ENCODE measurements at regions not wholly inside any gene's neighbourhood (a gene's known extent, or its start where the extent isn't known, plus 50 kb on each side); places are given as distances from the start of the nearest gene placed in this dataset.
A peak's percentile ranks its signal among the peaks of the same experiment; 100 is the strongest.
"Not testable (repeated sequence)": the region's sequence is repeated elsewhere in the genome, so short reads cannot be mapped to it uniquely, and the experiment has no call there.

DNA sequence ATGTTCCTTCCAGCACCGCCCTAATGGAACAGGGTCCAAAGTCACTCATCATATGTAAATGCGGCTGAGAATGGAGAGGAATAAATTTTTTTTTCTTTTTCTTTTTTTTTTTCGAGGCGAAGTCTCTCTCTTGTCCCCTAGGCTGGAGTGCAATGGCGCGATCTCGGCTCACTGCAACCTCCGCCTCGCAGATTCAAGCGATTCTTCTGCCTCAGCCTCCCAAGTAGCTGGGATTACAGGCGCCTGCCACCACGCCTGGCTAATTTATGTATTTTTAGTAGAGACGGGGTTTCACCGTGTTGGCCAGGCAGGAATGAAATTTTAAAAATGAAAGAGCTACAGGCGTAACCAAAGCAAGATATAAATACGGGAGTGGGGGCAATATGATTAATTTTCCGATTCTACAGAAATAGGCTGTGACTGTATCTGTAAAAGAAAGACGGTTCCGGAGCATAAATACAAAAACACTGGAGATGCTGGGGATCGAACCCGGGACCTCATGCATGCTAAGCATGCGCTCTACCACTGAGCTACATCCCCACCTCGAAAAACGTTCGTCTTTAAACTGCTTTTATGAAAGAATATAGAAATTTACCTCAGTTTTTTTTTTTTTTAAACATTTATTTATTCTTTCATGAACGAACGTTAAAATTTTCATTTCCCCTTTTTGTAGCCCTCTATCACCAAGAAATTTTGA lies 132.2 kb downstream of the GPX5 start:
- peak in 30 of 56 donors; percentile 3 to 79 (median 26) for DNase-seq

DNA sequence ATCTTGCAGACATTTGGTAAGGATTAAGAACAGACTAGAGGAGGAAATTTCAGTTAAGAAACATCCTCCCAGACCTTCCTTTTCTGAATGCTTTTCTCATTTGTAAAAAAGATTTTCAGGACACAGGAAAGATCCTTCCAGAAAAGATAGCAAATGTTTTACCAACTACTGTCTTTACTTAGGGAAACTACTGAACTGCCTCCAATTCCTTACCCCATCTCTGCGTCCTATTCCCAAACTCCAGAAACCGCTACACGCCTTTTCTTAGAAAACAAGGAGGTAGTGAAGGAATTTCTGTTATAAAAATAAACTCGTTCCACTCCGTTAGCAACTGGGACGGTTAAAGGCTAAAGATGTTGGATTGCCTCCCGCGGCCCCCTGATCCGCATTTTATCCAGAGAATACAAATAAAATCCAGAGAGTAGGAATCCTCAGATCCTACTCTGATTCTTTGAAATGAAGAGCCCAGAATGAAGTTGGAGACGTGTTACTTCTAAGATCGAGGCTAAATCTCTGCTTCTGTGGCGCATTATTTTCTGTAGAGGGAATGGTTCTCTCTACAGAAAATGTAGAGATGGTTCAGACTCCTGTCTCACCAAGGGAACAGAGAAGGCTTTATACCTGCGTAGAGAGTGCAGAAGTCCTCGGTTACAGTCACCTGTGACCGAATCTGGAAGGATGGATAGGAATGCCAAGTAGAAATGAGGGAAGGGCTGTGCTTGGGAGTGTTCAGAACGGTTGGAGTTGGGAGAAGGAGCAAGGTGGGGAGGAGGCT lies 133.0 kb downstream of the GPX5 start:
- DNase-seq: peak in 14 of 56 donors; percentile 2 to 31 (median 11)

DNA sequence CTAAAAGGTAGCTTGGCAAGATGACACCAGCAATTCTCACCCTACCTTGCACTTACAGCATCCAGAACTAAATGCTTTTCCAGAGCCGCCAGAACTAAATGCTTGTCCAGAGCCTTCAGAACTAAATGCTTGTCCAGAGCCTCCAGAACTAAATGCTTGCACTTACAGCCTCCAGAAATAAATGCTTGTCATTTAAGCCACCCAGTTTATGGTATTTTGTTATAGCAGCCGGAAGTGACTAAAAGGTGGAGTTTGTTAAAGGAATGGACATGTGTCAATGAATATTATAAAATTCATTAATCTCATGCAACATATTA lies 133.5 kb downstream of the GPX5 start:
- DNase-seq: no peak

DNA sequence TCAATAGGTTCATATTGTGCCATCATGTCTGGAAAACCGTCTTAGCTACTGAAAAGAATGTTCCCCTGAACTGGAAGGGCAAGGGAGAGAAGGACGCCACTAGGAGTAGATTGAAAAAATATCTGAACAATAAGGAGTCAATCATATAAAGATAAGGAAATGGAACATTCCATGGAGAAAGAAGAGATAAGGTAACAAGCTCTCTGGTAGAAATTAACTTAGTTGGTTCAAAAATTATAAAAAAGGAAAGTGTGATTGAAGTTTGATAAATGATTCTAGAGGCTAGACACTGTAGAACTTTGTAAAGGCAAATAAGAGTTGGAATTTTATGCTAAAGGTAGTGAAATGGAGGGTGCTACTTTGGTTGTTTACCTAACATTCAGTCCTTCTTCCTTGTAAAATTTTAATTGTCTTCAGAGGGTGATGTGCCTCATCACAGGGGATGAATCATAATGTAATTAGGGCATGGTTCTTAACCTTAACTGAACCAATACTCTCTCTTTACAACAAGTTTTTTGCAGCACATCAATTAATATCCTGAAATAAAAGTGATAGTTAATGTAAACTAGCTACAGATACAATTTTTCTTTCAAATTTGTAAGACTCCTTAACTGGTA lies 135.5 kb downstream of the GPX5 start:
- no peak for DNase-seq

DNA sequence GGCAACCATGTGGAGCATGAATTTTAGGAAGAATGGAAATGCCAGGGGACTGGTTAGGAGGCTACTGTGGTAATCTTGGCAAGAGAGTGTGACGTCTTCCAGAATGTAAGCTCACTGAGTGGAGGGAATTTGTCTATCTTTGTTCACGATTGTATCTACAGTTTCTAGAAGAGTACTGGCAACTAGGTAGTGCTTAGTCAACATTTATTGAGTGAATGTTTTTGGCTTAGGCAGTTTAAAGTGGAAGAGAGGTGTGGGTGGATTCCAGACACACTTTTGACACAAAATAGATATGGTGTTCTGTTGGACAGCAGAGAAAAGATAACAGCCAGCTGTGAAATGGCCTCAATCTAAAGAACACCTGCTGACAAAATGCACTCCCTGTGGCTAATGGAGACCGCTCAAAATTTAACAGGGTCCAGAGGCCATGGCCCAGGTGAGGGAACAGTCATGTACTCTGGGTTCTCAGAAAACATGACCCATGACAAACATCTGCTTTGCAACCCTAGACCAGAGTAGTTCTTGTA lies 139.3 kb downstream of the GPX5 start:
- DNase-seq: no peak

DNA sequence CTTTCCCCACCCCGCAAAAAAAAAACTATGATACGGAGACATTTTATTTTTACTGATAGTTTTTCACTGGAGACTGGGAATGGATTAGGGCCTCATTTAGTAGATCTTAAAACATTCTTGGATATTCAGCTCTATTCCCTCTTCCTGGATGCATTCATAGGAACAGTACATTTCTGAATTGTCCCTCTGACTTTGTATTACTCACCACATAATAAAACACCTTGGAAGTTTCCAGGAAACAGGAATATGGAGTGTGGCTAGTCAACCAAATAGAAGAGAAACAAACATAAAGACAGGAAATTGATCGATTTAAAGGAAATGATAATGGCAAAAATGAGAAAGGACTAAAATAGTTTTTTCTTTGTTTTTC lies 147.7 kb downstream of the GPX5 start:
- no peak for DNase-seq

DNA sequence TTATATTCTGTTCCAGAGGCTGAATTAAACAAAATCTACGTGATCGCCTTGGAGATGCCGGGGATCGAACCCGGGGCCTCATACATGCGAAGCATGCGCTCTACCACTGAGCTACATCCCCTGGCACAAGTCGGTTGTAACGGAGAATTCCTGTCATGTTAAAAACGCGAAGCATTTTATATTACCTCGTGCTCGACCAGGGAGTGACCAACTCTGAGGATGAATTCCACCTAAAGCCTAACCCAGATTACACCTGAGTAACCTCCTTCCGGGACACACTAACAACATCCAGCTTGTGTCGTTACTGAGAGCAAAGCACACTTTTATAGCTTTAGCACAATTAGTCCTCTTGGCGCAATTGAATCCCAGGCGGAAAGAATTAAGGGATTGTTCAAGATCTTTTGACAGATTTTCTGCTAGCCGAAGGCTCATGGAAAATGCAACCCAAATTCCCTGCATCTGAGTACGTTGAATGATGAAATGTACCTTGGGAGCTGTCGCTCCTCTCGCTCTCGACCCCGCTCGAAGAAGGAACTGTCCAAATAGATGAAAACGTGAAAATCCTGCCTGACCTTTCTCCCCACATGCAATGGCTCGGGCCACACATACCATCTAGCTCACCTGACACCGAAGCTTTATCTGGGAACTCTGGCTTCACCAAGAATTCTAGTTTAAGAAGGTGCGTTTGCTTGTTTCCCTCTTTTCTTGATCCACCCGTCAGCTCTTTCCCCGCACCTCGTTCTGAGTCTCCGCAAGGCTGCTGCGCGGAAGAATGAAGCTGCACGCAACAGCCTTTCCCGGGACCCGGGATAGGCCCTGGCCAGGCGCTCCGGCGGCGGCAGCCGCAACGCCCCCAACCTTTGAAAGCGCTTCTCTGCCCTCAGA lies 148.3 kb downstream of the GPX5 start:
- peak in 37 of 56 donors; percentile 1 to 84 (median 39) for DNase-seq

DNA sequence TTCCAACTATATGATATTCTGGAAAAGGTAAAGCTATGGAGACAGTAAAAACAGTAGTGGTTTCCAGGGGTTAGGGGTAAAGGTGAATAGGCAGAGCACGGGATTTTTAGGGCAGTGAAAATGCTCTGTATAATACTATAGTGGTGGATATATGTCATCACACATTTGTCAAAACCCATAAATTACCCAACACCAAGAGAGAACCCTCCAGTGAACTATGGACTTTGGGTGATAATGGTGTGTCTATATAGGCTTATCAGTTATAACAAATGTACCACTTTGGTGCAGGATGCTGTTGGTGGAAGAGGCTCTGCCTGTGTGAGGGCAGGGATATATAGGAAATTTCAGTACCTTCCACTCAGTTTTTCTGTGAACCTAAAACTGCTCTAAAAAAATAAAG lies 149.9 kb downstream of the GPX5 start:
- DNase-seq: no peak

DNA sequence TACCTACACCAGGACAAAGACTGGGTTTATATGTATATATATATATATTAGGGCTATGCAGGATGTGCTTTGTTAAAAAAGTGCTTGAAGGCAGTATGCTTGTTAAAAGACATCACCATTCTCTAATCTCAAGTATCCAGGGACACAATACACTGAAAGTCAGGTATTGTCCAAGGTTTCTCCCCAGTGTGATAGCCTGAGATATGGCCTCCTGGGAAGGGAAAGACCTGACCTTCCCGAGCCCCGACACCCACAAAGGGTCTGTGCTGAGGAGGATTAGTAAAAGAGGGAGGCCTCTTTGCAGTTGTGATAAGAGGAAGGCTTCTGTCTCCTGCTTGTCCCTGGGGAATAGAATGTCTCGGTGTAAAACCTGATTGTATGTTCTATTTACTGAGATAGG lies 156.9 kb downstream of the GPX5 start:
- DNase-seq: no peak

DNA sequence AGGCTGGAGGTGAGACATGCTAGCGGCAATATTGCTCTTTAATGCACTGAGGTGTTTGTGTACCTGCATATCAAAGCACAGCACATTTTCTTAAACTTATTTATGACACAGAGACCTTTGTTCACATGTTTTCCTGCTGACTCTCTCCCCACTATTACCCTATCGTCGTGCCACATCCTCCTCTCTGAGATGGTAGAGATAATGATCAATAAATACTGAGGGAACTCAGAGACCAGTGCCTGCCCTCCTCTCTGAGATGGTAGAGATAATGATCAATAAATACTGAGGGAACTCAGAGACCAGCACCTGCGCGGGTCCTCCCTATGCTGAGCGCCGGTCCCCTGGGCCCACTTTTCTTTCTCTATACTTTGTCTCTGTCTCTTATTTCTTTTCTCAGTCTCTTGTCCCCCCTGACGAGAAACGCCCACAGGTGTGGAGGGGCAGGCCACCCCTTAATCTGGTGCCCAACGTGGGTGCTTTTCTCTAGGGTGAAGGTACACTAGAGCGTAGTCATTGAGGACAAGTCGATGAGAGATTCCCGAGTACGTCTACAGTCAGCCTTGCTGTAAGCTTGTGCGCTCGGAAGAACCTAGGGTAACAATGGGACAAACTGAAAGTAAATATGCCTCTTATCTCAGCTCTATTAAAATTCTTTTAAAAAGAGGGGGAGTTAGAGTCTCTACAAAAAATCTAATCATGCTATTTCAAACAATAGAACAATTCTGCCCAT lies 157.4 kb downstream of the GPX5 start:
- DNase-seq: not testable (repeated sequence)

DNA sequence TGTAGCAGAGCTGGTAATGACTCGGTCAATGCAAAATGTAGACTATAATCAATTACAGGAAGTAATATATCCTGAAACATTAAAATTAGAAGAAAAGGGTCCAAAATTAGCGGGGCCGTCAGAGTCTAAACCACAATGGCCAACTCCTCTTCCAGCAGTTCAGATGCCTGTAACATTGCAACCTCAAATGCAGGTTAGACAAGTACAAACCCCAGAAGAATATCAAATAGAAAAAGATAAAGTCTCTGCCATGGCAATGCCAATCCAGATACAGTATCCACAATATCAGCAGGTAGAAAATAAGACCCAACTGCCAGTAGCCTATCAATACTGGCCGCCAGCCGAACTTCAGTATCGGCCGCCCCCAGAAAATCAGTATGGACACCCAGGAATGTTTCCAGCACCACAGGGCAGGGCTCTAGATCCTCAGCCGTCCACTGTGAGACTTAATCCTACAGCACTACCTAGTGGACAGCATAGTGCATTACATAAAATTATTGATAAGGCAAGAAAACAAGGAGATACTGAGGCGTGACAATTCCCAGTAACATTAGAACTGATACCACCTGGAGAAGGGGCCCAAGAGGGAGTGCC lies 158.4 kb downstream of the GPX5 start:
- DNase-seq: peak in 1 of 56 donors; percentile 1

DNA sequence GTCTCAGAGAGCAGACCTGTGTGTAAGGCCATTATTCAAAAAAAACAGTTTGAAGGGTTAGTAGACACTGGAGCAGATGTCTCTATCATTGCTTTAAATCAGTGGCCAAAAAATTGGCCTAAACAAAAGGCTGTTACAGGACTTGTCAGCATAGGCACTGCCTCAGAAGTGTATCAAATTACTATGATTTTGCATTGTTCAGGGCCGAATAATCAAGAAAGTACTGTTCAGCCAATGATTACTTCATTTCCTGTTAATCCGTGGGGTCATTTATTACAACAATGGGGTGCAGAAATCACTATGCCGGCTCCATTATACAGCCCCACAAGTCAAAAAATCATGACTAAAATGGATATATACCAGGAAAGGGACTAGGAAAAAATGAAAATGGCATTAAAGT lies 160.3 kb downstream of the GPX5 start:
- DNase-seq: not testable (repeated sequence)

DNA sequence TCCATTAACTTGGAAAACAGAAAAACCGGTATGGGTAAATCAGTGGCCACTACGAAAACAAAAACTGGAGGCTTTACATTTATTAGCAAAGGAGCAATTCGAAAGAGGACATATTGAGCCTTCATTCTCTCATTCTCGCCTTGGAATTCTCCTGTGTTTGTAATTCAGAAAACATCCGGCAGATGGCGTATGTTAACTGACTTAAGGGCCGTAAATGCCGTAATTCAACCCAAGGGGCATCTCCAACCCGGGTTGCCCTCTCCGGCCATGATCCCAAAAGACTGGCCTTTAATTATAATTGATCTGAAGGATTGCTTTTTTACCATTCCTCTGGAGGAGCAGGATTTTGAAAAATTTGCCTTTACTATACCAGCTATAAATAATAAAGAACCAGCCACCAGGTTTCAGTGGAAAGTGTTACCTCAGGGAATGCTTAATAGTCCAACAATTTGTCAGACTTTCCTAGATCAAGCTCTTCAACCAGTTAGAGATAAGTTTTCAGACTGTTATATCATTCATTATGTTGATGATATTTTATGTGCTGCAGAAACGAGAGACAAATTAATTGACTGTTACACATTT lies 160.9 kb downstream of the GPX5 start:
- peak in 22 of 56 donors; percentile 0 to 56 (median 6) for DNase-seq

DNA sequence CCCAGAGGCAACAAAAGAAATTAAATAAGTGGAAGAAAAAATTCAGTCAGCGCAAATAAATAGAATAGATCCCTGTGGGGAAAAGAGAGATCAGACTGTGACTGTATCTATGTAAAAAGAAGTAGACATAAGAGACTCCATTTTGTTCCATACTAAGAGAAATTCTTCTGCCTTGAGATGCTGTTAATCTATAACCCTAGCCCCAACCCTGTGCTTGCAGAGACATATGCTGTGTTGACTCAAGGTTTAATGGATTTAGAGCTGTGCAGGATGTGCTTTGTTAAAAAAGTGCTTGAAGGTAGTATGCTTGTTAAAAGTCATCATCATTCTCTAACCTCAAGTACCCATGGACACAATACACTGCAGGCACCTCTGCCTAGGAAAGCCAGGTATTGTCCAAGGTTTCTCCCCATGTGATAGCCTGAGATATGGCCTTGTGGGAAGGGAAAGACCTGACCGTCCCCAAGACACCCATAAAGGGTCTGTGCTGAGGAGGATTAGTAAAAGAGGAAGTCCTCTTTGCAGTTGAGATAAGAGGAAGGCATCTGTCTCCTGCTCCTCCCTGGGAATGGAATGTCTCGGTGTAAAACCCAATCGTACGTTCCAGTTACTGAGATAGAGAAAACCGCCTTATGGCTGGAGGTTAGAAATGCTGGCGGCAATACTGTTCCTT lies 161.8 kb downstream of the GPX5 start:
- DNase-seq: not testable (repeated sequence)

DNA sequence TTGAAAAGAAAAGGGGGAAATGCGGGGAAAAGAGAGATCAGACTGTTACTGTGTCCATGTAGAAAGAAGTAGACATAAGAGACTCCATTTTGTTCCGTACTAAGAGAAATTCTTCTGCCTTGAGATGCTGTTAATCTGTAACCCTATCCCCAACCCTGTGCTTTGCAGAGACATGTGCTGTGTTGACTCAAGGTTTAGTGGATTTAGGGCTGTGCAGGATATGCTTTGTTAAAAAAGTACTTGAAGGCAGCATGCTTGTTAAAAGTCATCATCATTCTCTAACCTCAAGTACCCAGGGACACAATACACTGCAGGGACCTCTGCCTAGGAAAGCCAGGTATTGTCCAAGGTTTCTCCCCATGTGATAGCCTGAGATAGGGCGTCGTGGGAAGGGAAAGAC lies 166.3 kb downstream of the GPX5 start:
- DNase-seq: not testable (repeated sequence)

DNA sequence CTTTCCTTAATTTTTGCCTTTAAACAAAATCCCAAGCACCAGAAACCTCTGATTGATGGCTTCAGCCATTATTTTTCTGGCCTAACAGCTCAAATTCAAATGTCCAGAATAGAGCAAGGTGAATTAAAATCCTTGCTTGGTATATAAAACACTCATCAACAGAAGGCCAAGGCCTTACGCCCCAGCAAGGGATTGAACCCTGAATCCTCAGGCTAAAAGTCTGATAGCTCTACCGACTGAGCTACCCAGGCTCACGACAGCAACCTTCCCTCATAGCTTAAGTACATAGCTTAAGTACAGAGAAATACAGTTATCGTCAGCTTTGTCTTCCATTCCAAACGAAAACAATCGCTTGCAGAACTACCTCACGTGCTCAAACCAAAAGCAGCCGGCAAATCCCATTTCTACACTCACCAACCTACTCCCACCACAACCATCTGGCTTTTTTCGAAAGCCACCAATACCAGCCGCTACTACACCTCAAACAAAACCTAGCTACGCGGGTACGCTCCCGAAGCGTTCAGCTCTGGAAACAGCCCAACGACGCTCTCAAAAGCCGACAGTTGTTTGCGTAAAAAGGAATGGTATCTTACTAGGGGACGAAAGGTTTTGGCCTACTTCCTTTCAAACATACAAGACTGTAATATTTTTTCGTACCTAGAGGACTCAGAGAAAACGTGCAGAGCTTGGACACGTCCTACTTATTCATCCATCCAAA lies 167.5 kb downstream of the GPX5 start:
- no peak for DNase-seq

DNA sequence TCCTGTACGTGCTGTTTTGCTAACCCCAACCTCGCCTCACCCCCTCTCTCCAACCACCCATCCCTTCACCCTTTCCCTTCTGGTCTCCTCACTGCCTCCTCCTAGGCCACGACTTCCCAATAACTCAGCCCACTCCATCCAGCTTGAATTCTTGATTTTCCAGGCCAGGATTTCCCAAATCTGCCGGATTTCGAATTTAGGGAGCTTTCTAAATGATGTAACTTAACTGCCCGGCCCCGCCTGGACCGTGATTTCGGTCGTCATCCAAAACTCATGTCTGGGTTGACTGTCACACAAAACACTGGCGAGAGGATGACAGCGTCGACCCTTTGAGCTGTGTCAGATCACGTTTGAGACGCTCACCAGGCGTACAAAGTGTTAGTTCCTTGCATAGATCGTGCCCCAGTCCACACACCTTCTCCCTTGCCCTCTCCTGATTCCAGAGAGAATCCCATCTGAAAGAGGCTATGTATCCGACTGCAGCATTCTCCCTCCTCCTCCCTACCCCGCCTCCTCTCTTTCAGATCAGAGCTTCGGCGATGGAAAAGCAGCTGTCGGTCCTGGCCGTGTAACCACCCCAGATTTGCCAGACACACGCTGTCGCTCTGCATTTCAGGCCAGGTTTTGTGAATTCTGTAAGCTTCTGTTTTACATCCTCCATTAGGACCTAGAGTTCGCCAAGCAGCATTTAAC lies 168.2 kb downstream of the GPX5 start:
- DNase-seq: no peak

DNA sequence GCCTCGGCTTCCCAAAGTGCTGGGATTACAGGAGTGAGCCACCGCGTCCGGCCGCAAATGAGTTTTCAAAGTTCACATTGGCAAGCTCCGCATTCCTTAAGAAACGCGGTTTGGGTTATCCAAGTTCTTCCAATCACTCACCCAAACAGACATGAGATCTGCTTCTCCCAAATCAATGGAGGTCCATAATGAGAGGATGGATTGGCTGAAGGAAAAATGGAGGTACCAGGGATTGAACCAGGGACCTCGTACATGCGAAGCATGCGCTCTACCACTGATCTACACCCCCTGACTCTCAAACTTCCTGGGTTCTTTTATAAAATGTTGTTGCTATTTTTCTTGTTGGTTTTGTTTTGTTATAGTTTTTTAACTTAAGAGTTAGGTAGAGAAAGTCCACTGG lies 170.0 kb downstream of the GPX5 start:
- DNase-seq: no peak

Measured in nucleus accumbens (tissue), 56 donors.